ENCODE measurements at regions not wholly inside any gene's neighbourhood (a gene's known extent, or its start where the extent isn't known, plus 50 kb on each side); places are given as distances from the start of the nearest gene placed in this dataset.
"Not testable (repeated sequence)": the region's sequence is repeated elsewhere in the genome, so short reads cannot be mapped to it uniquely, and the experiment has no call there.

- TF ChIP-seq POLR2A, CTCF (IDR thresholded peaks at IDR 0.05): not testable (repeated sequence)
Observed at GRCh38 chr2:87420954-87421353, 326.9 kb upstream of the PLGLB2 start.

Data from right lobe of liver (tissue), 4 donors.